GM21786 (cell line): ENCODE measurements at regions not wholly inside any gene's neighbourhood (a gene's known extent, or its start where the extent isn't known, plus 50 kb on each side); places are given as distances from the start of the nearest gene placed in this dataset.
"Not testable (repeated sequence)": the region's sequence is repeated elsewhere in the genome, so short reads cannot be mapped to it uniquely, and the experiment has no call there.

Experiments
- ATAC-seq: cut with Tn5 transposase; IDR thresholded peaks from one replicate; pipeline ENCODE4 v1.9.1; 2021; ENCODE audit not compliant: unreplicated experiment

DNA sequence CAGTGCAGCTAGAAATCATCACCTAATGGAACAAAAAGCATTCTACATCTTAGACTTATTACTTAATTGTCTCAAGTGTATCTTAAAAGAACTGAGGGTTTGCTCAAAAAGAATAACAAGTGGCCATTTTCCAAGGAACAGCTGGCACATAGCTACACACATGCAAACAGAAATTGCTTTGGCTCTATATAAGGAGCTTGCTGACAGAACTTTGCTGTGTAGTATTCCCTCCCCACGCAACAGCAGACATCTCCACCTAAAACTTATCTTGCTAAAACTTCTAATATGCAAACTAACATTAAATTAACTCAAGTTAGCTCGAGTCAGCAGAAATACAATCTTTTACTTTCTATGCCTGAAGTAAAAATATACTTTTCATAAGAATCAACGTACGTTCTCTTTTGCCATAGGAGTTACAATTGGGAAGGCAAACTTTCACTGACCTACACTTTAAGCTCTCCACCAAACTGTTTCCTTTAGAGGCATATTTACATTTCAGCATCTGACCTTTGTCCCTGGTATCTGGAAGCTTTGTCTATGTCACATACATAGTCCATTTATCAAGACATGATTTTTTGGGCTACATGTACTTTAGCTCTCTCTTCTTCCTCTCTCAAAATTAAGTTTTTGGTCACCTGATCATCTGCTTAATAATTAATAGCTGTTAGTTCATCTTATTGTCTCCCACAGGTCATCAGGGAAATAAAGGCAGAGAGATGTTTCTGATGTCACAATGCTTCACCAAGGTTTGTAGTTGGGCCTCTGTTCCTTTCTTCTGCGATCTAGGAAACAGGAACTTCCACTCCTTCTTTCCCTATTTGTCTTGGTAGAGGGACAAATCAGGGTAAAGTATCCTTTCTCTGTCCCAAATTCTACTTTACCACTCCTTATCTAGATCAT, 163.4 kb upstream of the AGTR1 start:
- no peak for ATAC-seq

DNA sequence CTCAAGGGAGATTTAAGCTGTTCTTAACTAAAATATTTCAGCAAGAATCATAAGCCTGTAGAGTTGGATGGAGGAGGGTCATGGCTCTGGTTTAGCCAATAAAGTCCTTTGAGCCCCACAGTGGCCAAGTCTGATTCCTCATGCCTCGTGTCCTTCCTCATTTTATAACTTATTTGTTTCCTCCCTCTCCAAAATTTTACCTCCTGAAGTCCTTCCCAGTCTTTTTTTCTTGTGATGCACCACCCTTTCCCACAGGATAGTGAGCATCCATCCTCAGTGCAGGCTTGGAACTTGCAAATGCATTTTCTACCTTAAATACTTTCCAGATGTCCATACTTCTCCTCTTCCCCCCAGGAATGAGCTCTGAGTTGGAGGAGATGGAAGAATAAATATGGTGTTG, 162.7 kb upstream of the AGTR1 start:
- ATAC-seq, result no peak

DNA sequence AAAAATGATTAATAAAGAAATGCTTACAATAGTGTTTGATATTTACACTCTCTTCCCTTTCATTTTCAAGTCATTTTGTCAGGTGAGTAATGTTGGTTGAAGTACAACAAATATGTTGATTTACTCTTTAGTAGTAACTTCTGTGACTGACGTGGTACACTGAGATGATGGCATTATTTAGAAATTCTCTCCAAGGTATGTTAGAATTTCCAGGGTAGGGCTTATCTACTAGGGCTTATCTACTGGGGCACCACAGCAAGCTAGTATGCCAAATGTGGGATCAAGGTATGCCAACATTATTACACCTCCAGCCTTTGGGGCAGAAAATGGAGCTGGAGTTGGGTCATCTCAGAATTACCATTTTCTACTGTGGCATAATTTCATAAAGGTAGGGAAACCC, 157.4 kb upstream of the AGTR1 start:
- ATAC-seq, result no peak

DNA sequence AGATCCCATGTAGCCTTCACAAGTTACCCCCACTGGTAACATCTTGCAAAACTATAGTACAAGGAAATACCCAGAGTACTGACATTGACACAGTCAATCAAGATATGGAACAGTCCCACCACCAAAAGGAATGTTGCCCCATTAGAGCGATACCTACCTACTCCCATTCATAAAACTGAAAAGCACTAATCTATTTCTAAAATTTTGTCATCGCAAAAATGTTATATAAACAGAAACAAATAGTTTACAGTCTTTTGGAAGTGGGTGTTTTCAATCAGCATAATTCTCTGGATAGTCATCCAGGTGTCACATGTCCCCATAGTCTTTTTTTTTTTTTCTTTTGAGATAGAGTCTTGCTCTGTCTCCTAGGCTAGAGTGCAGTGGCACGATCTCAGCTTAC, 156.9 kb upstream of the AGTR1 start:
- ATAC-seq, result no peak

DNA sequence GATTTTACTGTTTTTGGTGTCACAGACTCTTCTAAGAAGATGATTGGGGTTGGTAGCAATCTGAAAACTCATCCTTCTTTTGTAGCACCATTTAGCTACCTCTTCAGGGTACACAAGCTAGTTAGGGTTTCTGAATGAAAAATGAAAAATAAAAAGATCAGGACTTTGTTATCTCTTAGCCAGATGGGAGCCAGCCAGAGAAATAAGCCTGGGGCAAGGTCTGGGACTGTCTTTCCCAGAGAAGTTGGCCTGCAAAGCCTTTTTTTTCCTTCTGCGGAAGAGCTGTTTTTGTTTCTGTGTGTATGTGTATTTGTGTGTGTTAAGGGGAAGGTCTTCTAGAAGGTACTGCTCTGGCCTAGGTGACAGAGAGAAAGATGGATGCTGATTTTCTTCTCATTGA, 150.7 kb upstream of the AGTR1 start:
- no peak for ATAC-seq

DNA sequence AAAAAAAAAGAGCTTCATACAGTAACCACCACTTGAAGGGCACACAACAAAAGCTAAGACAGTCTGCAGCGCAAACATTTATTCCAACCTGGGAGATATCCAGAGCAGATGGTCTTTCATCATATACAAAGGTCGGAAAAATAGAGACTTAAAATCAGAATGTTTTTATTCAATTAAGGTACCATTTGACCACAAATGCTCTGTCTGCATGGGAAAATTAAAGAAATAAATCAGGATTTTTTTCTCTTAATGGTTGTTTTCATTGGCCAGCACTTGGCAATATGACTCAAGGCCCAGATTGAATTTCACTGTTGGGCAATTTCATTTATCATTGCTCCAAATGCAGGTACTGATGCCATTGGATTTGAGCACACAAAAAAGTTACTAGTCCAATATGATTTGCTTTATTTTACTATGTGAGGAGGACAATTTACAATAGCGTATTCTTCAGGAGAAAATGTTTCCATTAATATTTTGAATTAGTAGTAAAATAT, 145.9 kb upstream of the AGTR1 start:
- ATAC-seq, result no peak

DNA sequence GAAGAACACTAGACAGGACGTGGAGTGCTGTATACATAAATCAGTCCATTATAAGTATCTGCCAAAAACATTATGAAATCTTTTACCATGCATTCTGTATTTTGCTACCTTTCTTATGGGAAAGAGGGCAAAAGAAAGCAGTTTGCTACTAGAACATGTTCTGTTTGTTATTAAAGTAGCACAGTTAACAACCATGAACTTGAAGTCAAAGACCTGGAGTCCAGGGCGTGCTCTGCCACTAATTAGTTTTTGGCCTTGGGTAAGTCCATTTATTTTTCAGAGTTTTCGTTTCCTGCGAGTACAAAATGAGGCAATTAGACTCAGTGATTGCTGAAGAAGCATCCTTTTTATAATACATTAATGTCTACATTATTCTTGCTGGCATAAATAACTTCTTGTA, 143.3 kb upstream of the AGTR1 start:
- ATAC-seq, result no peak

DNA sequence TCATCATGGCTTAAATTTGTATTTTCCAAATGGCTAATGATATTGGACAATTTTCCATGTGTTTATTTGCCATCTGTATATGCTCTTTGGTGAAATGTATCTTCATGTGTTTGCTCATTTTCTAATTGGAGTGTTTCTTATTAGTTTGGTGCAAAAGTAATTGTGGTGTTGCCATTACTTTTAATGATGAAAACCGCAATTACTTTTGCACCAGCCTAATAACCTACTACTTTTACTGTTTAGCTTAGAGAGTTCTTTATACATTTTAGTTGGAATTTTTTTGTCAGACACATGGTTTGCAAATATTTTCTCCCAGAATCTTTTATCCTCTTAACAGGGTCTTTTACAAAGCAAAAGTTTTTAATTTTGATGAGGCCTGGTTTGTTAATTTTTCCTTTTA, 141.0 kb upstream of the AGTR1 start:
- ATAC-seq, result no peak

DNA sequence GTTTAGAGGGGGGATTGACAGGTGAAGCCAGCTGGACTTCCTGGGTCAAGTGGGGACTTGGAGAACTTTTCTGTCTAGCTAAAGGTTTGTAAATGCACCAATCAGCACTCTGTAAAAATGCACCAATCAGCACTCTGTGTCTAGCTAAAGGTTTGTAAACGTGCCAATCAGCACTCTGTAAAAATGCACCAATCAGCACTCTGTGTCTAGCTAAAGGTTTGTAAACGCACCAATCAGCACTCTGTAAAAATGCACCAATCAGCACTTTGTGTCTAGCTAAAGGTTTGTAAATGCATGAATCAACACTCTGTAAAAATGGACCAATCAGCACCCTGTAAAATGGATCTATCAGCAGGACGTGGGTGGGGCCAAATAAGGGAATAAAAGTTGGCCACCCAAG, 120.1 kb upstream of the AGTR1 start:
- ATAC-seq, result not testable (repeated sequence)

DNA sequence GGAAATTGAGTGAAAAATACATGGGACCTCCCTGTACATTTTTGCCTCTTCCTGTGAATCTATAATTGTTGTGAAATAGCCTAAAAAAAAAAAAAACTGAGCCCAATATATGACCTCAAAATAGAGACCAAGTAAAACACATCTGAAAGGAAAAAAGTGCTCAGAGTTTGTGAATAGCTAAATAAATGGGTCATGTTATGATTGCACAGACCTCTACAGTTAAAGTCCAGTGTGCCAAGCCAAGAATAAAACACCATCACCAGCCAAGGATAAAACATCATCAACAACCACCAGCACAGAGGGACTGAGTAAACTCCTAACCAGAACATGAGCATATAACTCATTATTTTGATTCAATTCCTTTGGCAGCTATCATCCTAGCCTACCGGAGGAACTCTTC, 115.6 kb upstream of the AGTR1 start:
- ATAC-seq, result no peak

DNA sequence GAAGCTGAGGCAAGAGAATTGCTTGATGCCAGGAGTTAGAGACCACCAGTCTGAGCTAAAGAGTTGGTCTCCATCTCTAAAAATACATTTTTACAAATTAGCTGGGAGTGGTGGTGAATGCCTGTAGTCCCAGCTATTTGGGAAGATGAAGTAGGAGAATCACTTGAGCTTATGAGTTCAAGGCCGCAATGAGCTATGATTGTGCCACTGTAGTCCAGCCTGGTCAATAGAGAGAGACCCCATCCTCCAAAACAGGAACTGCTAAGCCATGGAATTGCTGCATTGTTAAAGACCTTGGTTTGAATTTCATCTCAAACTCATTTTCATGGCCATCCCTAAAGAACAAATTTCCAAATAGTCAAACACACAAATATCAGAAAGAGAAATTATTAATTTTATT, 113.9 kb upstream of the AGTR1 start:
- no peak for ATAC-seq

DNA sequence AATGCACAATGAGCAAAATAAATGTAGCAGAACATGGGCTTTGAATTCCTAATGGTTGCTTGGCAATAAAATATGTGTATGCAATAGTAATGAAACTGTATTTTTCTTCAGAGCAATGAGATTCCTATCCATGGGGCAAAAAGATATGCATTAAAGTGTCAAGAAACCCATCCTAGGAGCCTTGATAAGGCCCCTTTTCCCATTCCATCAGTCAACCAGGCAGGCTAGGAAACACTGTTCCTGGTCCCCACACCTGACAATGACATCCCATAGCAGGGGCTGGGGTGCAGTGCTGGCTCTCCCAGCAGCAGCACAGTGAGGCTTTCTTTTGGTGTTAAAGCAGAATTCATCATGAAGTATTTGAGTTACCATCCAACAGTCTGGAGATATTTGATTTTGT, 113.3 kb upstream of the AGTR1 start:
- ATAC-seq, result no peak

DNA sequence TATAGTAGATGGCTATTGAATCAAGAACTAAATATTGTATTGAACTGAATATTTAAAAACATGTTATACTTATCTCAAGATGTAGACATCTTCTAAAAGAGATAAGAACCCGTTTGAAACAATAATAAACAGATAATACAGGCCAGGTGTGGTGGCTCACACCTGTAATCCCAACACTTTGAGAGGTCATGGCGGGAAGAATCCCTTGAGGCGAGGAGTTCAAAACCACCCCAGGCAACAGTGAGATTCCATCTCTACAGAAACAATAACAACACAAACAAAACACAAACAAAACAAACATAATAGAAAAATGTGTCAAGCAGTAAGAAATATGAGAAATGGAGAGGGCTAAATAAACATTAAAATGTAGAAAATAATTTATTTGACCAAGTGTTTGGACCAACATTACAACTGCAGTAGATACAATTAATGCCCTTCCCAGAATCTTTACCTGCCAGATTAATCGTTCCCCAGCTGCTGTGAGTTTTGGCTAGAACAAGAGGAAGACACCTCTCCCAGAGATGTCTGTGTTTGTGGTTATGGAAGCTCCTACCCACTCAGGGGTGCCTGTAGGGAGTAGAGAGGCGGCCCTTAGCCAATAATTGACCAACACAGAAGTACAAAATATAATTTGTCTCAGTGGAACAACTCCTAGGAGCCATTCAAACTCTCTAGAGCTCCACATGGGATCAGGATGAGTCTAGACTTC, 111.9 kb upstream of the AGTR1 start:
- ATAC-seq, result no peak

DNA sequence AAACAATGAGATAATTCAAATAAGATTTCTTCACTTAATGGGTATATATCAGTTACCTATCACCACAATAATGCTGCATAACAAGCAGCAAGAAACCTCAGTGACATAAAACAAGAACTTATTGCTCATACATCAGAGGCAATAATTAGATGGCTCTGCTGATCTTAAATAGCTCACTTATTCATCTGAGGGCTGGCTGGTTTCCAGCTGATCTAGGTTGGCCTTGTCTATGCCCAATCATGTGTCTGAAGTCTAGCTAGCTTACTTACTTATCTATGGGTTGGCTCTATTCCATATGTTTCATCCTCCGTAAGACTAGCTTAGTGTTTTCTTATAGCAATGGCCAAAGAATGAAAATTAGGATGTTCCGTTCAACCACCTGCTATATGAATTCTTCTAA, 109.4 kb upstream of the AGTR1 start:
- no peak for ATAC-seq

DNA sequence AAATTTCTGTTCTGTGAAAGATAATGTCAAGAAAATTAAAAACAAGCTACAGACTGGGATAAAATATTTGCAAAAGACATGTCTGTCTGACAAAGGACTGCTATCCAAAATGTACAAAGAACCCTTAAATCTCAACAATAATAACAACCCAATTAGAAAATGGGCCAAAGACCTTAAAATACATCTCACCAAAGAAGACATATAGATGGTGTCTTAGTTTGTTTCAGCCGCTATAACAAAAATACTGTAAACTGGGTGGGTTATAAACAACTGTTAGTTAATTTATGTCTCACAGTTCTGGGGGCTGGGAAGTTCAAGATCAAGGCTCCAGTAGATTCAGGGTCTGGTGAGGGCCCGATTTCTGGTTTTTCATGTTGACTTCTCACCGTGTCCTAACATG, 106.2 kb upstream of the AGTR1 start:
- no peak for ATAC-seq

DNA sequence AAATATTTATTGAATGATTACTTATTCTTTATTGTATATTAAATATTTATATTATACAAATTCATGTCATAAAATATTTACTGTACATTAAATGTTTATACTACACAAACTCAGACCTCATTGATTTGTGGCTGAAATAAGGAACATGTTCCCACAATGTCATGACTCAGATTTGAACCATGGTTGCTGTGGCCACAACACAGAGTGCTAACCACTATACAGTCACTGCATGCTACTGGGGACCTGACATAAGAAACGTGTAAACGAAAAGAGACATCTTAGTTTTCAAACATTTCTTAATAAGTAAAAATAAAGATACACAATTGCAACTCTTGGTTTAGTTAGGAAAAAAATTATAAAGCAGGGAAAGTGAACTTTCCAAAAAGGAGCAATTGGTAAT, 99.1 kb upstream of the AGTR1 start:
- ATAC-seq, result no peak

DNA sequence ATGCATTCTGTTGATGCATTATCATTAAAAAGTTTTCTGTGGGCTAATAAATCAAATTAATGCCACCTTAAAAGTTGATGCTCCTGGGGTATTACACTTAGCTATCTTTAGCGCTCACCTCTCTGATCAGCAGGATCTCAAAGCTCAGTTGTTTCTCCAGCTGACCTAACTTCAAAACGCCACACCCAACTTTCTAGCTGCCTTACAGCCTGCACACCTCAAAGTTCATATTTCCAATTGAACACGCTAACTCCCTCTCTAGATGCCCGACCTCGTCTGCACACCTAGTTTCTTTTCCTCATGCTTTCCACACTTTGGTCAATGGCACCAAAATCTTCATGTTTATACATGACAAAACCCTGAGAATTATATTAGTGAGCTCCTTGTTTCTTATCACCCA, 98.2 kb upstream of the AGTR1 start:
- ATAC-seq, result no peak

DNA sequence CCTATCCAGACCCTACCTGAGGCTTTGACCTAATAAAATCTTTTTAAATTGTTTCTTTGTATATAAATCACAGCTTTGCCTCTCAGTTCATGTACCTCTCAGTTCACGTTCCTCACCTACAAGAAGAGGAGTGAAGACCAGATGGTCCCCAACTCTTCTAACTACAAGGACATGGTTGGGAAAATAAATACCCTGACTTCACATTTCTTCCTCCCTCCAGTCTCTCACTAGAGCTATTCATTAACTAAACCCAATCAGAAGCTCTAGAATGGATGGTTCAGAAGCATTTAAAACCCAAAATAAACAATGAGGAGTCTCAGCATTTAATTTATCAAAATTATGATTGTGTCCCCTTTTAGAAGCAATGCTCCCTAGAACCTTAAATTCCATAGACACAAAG, 97.3 kb upstream of the AGTR1 start:
- no peak for ATAC-seq

DNA sequence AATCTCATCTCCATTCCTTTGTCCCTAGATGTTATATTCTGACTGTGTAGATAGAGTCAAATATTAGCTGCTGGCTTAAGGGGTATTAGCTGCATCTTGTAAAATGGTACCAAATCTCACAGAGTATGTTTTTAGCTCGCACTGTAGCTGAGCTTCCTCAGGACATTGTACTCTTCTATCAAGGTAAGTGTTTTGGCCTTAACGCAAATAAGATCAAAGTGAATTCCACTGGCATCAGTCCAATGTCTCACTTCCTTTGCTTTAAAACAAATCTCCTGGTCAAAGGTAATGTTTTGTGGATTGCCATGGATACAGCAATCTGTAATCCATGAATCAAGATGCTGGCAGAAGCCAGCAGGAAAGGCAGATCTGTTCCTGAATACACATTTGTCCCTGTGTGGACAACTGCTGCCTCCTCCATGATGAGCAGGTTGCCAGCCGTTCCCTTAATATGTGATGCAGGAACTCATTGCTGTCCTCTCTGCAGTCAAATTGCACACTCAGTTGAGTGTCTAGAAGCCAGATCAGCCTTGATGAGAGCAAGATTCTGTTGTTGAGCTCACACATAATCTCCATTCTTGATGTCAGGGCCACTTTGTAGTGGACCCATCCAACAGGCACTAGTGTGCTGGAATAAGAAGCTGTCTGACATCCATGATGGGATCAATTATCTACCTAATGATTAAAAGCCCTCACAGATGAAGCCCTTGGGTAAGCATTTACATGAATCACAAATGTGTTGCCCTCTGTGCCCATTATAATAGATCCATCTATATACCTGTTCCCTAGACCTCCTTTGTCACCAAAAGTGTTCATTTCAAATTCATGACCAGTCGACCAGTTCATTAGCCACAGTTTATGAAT, 96.6 kb upstream of the AGTR1 start:
- no peak for ATAC-seq

DNA sequence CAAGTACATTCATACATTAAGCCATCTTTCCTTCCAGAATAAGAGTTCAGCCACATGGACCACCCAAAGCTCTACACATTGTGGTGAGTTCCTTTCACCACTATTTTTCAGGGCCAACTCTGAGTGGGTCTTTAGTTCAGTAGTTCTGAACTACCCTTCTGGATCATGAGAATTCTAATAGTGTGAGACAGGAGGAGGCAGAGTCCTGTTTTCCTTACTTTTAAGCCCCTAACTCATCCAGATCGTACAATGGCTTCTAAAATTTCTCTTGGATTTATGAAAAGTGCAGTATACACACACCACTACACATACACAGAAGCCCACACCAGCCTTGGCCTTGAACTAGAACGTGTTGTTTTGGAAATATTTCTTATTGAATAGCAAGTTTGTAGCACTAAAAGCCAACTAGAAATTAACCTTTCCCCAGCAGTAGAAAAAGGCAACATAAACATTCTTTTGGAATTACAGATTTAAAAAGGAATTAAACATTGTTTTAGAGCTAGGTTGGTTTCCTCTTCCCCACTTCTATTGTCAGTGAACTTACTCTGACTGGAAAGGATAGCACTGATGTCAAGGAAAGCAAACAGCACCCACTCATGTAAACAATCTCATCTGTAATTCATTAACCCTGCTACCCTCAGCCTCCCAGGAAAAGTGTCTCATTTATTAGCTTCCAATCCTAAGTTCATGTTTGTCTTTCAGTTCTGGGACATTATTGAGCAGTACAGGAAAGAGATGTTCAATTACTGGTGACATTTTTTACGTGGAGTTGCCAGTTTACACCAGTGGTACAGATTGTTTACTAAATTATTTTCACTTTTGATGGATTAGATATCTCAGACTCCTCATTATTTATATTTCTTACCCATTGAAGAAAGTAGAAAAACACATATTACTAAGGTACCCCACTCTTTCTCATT, 95.7 kb upstream of the AGTR1 start:
- ATAC-seq, result no peak
